Neural cell (in vitro differentiated cells): ENCODE measurements at regions not wholly inside any gene's neighbourhood (a gene's known extent, or its start where the extent isn't known, plus 50 kb on each side); places are given as distances from the start of the nearest gene placed in this dataset.

Source experiments
- H2AFZ ChIP-seq: fragments of 200-600, 300-800 bp; sonication (generic), shearing (Covaris generic); 2 replicates; pipeline ENCODE4 v1.6.0; 2014; ENCODE audit warnings: low read depth, mild to moderate bottlenecking, antibody characterized with exemption, low read length, moderate library complexity
- H3F3A ChIP-seq: fragments of 200-600 bp; shearing (Covaris generic); 2 replicates; pipeline ENCODE4 v1.6.1; 2016; ENCODE audit warnings: mild to moderate bottlenecking, moderate library complexity, mixed read lengths, antibody characterized with exemption, low read length; ENCODE audit not compliant: insufficient read depth, poor library complexity, severe bottlenecking
- H3K27ac ChIP-seq: fragments of 200-600, 300-800 bp; sonication (generic), shearing (Covaris generic); 2 replicates; pipeline ENCODE4 v1.5.1; 2014; ENCODE audit warnings: mild to moderate bottlenecking, low read length, moderate library complexity
- H3K27me3 ChIP-seq: fragments of 300-800, 200-600 bp; sonication (generic), shearing (Covaris generic); 2 replicates; pipeline ENCODE4 v1.6.0; 2014; ENCODE audit warnings: mild to moderate bottlenecking, low read depth, low read length, moderate library complexity; ENCODE audit not compliant: insufficient read depth
- H3K36me3 ChIP-seq: fragments of 300-800, 200-600 bp; sonication (generic), shearing (Covaris generic); 2 replicates; pipeline ENCODE4 v1.5.1; 2014; ENCODE audit warnings: mild to moderate bottlenecking, antibody characterized with exemption, low read length, moderate library complexity; ENCODE audit not compliant: insufficient read depth
- H3K4me2 ChIP-seq: fragments of 300-800, 200-600 bp; sonication (generic), shearing (Covaris generic); 2 replicates; pipeline ENCODE4 v1.6.0; 2014; ENCODE audit warnings: mild to moderate bottlenecking, low read length
- H3K4me3 ChIP-seq: fragments of 300-800, 200-600 bp; sonication (generic), shearing (Covaris generic); 2 replicates; pipeline ENCODE4 v1.5.1; 2014; ENCODE audit warnings: mild to moderate bottlenecking, low read length, moderate library complexity
- H3K79me2 ChIP-seq: fragments of 200-600 bp; shearing (Covaris generic); replicated peaks from 2 replicates; pipeline ENCODE4 v1.6.0; 2014; ENCODE audit warnings: mild to moderate bottlenecking, low read length, moderate library complexity; ENCODE audit not compliant: insufficient read depth
- H3K9ac ChIP-seq: fragments of 300-800, 200-600 bp; sonication (generic), shearing (Covaris generic); 2 replicates; pipeline ENCODE4 v1.6.1; 2016; ENCODE audit warnings: mild to moderate bottlenecking, low read length, mixed read lengths
- H3K9me2 ChIP-seq: fragments of 200-600 bp; shearing (Covaris generic); 2 replicates; pipeline ENCODE4 v1.6.1; 2016; ENCODE audit warnings: mild to moderate bottlenecking, low read length, mixed read lengths; ENCODE audit not compliant: insufficient read depth
- H3K9me3 ChIP-seq: fragments of 200-600, 300-800 bp; sonication (generic), shearing (Covaris generic); 2 replicates; pipeline ENCODE4 v1.6.1; 2016; ENCODE audit warnings: mild to moderate bottlenecking, mixed run types, low read length, moderate library complexity, mixed read lengths
- H4K20me1 ChIP-seq: fragments of 200-600 bp; shearing (Covaris generic); 2 replicates; pipeline ENCODE4 v1.6.1; 2016; ENCODE audit warnings: mild to moderate bottlenecking, mixed run types; ENCODE audit not compliant: insufficient read depth
- EZH2 ChIP-seq: fragments of 200-600, 300-800 bp; shearing (Covaris generic), sonication (generic); IDR thresholded peaks from 2 replicates; pipeline ENCODE4 v1.6.1; 2014; ENCODE audit warnings: antibody characterized with exemption, low read length, borderline replicate concordance, mild to moderate bottlenecking; ENCODE audit not compliant: insufficient read depth, poor library complexity, severe bottlenecking
- POLR2AphosphoS5 ChIP-seq: IDR thresholded peaks from 2 replicates; pipeline ENCODE4 v1.6.1; 2012
- RAD21 ChIP-seq: fragments of 450-650 bp; conservative IDR thresholded peaks from 2 replicates; pipeline ENCODE4 v1.6.1; 2014; ENCODE audit warnings: antibody characterized with exemption, mild to moderate bottlenecking, moderate library complexity
- SMC3 ChIP-seq: fragments of 450-650 bp; conservative IDR thresholded peaks from 2 replicates; pipeline ENCODE4 v1.6.1; 2014; ENCODE audit warnings: antibody characterized with exemption, mild to moderate bottlenecking, moderate library complexity; ENCODE audit not compliant: poor library complexity
- TAF1 ChIP-seq: IDR thresholded peaks from 2 replicates; pipeline ENCODE4 v1.6.1; 2012; ENCODE audit warnings: low read depth
- TF ChIP-seq, protein P1 (sequence below): fragments of 450-650 bp; IDR thresholded peaks from 2 replicates; pipeline ENCODE4 v1.5.1; 2014; ENCODE audit warnings: antibody characterized with exemption, mild to moderate bottlenecking, moderate library complexity; ENCODE audit not compliant: poor library complexity, severe bottlenecking
- TF ChIP-seq, protein P2 (sequence below): IDR thresholded peaks from 2 replicates; pipeline ENCODE4 v1.6.1; 2012; ENCODE audit warnings: borderline replicate concordance

DNA sequence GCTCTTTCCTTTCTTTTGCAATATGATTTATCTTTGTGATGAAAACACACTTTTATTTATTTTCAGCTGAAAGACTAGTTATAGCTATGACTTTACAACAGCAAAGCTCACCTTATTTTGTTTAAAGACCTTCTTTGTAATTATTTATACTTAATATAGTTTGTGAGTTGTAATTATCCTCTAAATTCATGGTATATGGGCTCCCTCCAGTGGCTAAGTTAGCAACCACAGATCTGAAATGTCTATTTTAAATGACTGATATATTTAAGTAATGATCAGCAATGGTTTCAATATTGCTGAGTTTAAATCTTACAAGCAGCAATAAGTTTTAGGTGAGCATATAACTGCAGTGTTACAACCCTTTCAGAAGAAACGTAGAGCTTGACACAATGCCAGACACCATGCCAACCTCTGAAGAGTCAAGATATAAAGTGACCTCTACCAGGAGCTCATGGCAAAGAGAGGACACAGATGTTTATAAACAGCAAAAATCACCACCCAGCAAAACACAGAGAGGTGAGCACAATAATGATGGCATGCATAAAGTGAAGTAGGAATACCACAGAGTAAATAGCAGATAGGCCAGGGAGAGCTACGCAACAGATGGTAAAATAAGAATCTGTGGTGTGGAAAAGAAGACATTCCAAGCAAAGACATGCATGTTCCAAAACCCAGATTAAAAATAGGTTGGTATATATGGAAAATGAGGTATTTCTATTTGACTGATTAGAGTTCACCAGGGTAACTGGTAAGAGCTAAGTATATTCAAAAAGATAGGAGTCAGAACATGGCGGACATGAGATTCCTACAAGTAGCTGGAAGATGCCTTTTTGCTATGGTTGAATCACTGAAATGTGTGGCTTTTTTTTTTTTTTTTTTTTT lies 143.7 kb upstream of the ZNF385D start:
- H3F3A ChIP-seq: no peaks in the 10 kb centered on the region
- no peaks in the 10 kb centered on the region for H3K36me3 ChIP-seq
- no peaks in the 10 kb centered on the region for H3K27me3 ChIP-seq
- H3K9me3 ChIP-seq: no peaks in the 10 kb centered on the region
- H3K4me2 ChIP-seq: no peak overlapping the region
- H4K20me1 ChIP-seq: no peaks in the 10 kb centered on the region
- no peak overlapping the region for H3K9ac ChIP-seq
- H3K4me3 ChIP-seq: no peak overlapping the region
- no peaks in the 10 kb centered on the region for H3K9me2 ChIP-seq
- H3K79me2 ChIP-seq: no peaks in the 10 kb centered on the region
- H2AFZ ChIP-seq: no peak overlapping the region
- no peak overlapping the region for H3K27ac ChIP-seq
- TF ChIP-seq EZH2 (no peak), RAD21 (peak; percentile 93), SMC3 (peak; percentile 93), TAF1 (no peak)
- TF ChIP-seq, protein P1, sequence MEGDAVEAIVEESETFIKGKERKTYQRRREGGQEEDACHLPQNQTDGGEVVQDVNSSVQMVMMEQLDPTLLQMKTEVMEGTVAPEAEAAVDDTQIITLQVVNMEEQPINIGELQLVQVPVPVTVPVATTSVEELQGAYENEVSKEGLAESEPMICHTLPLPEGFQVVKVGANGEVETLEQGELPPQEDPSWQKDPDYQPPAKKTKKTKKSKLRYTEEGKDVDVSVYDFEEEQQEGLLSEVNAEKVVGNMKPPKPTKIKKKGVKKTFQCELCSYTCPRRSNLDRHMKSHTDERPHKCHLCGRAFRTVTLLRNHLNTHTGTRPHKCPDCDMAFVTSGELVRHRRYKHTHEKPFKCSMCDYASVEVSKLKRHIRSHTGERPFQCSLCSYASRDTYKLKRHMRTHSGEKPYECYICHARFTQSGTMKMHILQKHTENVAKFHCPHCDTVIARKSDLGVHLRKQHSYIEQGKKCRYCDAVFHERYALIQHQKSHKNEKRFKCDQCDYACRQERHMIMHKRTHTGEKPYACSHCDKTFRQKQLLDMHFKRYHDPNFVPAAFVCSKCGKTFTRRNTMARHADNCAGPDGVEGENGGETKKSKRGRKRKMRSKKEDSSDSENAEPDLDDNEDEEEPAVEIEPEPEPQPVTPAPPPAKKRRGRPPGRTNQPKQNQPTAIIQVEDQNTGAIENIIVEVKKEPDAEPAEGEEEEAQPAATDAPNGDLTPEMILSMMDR: peak; percentile 85
- TF ChIP-seq, protein P2, sequence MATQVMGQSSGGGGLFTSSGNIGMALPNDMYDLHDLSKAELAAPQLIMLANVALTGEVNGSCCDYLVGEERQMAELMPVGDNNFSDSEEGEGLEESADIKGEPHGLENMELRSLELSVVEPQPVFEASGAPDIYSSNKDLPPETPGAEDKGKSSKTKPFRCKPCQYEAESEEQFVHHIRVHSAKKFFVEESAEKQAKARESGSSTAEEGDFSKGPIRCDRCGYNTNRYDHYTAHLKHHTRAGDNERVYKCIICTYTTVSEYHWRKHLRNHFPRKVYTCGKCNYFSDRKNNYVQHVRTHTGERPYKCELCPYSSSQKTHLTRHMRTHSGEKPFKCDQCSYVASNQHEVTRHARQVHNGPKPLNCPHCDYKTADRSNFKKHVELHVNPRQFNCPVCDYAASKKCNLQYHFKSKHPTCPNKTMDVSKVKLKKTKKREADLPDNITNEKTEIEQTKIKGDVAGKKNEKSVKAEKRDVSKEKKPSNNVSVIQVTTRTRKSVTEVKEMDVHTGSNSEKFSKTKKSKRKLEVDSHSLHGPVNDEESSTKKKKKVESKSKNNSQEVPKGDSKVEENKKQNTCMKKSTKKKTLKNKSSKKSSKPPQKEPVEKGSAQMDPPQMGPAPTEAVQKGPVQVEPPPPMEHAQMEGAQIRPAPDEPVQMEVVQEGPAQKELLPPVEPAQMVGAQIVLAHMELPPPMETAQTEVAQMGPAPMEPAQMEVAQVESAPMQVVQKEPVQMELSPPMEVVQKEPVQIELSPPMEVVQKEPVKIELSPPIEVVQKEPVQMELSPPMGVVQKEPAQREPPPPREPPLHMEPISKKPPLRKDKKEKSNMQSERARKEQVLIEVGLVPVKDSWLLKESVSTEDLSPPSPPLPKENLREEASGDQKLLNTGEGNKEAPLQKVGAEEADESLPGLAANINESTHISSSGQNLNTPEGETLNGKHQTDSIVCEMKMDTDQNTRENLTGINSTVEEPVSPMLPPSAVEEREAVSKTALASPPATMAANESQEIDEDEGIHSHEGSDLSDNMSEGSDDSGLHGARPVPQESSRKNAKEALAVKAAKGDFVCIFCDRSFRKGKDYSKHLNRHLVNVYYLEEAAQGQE: no peak

DNA sequence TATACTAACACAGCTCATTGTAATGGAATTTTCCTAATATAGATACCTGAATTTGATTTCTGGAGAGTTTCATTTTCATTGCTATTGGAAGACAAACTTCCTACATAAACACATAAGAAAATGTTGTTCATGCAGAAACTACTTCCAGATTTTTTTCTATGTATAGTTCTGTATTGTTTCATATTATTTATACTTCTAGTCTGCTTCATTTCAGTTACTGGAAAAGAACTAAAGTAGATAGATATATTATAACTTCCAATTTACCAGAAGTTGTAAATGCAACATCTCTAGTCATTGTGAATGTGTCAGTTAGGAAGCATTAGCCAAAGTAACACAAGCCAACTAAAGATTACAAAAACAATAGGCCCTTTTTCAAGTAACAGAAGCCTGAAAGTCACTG lies 147.3 kb upstream of the ZNF385D start:
- Histone ChIP-seq H3K9me3 (no peaks in the 10 kb centered on the region), H3K9ac (no peak overlapping the region), H4K20me1 (no peaks in the 10 kb centered on the region), H3K27ac (no peak overlapping the region), H3F3A (no peaks in the 10 kb centered on the region), H3K4me2 (no peak overlapping the region), H3K79me2 (no peaks in the 10 kb centered on the region), H3K9me2 (no peaks in the 10 kb centered on the region), H3K4me3 (no peak overlapping the region), H3K27me3 (no peaks in the 10 kb centered on the region), H3K36me3 (no peaks in the 10 kb centered on the region), H2AFZ (no peak overlapping the region)
- TF ChIP-seq SMC3 (no peak), RAD21 (no peak)

DNA sequence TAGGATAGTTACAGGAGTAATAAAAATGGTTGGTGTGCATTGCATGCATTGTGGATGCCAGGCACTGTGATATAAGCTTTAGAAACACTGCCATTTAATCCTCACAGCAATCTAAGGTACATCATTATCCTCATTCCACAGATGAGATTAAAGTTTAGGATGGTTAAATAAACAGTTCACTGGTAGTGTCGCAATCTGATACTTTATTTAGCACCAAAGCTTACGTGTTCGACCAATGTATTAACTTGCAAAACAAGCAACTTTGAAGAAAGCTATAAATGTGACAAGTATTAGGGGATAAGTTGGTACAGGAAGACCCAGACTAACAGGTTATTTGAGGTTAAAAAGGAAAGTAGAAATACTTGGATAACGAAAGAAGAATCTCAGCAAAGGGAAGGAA lies 150.5 kb upstream of the ZNF385D start:
- H3F3A ChIP-seq: no peaks in the 10 kb centered on the region
- no peaks in the 10 kb centered on the region for H3K79me2 ChIP-seq
- H3K9me2 ChIP-seq: no peaks in the 10 kb centered on the region
- no peak overlapping the region for H2AFZ ChIP-seq
- no peak overlapping the region for H3K9ac ChIP-seq
- H3K27me3 ChIP-seq: no peaks in the 10 kb centered on the region
- H3K36me3 ChIP-seq: no peaks in the 10 kb centered on the region
- no peak overlapping the region for H3K27ac ChIP-seq
- no peak overlapping the region for H3K4me2 ChIP-seq
- H4K20me1 ChIP-seq: no peaks in the 10 kb centered on the region
- TF ChIP-seq POLR2AphosphoS5: no peak
- TF ChIP-seq, protein P1: no peak
- no peak overlapping the region for H3K4me3 ChIP-seq
- H3K9me3 ChIP-seq: no peaks in the 10 kb centered on the region
